GM19324 (cell line): ENCODE measurements at regions not wholly inside any gene's neighbourhood (a gene's known extent, or its start where the extent isn't known, plus 50 kb on each side); places are given as distances from the start of the nearest gene placed in this dataset.
"Not testable (repeated sequence)": the region's sequence is repeated elsewhere in the genome, so short reads cannot be mapped to it uniquely, and the experiment has no call there.

ENCODE experiments used
- ATAC-seq: cut with Tn5 transposase; IDR thresholded peaks from one replicate; pipeline ENCODE4 v1.9.1; 2021; ENCODE audit warnings: mild to moderate bottlenecking, moderate library complexity; ENCODE audit not compliant: unreplicated experiment, low FRiP score

- no peak for ATAC-seq
These were observed 786.9 kb downstream of the AACS start for GRCh38 chr12:125852116-125852515.

GRCh38 chr12:125852679-125853078, 787.4 kb downstream of the AACS start:
- no peak for ATAC-seq

GRCh38 chr12:125853670-125854069, 788.4 kb downstream of the AACS start:
- no peak for ATAC-seq

- no peak for ATAC-seq
These were observed 791.1 kb downstream of the AACS start for GRCh38 chr12:125856366-125856765.

- ATAC-seq, result no peak
These were observed 791.7 kb downstream of the AACS start for GRCh38 chr12:125856896-125857295.

GRCh38 chr12:125860672-125861288, 795.5 kb downstream of the AACS start:
- no peak for ATAC-seq

- ATAC-seq, result no peak
These were observed 796.4 kb downstream of the AACS start for GRCh38 chr12:125861299-125862281.

- not testable (repeated sequence) for ATAC-seq
These were observed 800.0 kb downstream of the AACS start for GRCh38 chr12:125865236-125865635.

GRCh38 chr12:125871811-125872594, 806.8 kb downstream of the AACS start:
- ATAC-seq, result no peak

GRCh38 chr12:125873016-125873415, 807.8 kb downstream of the AACS start:
- no peak for ATAC-seq

- ATAC-seq, result no peak
These were observed 813.2 kb downstream of the AACS start for GRCh38 chr12:125878483-125878882.

GRCh38 chr12:125882141-125882540, 816.9 kb downstream of the AACS start:
- no peak for ATAC-seq

- no peak for ATAC-seq
These were observed 823.7 kb downstream of the AACS start for GRCh38 chr12:125888921-125889320.

GRCh38 chr12:125889742-125890141, 824.5 kb downstream of the AACS start:
- no peak for ATAC-seq

- ATAC-seq, result no peak
These were observed 825.2 kb downstream of the AACS start for GRCh38 chr12:125890366-125890905.

GRCh38 chr12:125890971-125891370, 825.7 kb downstream of the AACS start:
- ATAC-seq, result no peak

- no peak for ATAC-seq
These were observed 827.0 kb downstream of the AACS start for GRCh38 chr12:125892276-125892675.

GRCh38 chr12:125902991-125903390, 837.8 kb downstream of the AACS start:
- no peak for ATAC-seq

- ATAC-seq, result no peak
These were observed 842.1 kb downstream of the AACS start for GRCh38 chr12:125907351-125907750.

GRCh38 chr12:125919856-125920470, 854.7 kb downstream of the AACS start:
- no peak for ATAC-seq
